ENCODE measurements at regions not wholly inside any gene's neighbourhood (a gene's known extent, or its start where the extent isn't known, plus 50 kb on each side); places are given as distances from the start of the nearest gene placed in this dataset.

DNA sequence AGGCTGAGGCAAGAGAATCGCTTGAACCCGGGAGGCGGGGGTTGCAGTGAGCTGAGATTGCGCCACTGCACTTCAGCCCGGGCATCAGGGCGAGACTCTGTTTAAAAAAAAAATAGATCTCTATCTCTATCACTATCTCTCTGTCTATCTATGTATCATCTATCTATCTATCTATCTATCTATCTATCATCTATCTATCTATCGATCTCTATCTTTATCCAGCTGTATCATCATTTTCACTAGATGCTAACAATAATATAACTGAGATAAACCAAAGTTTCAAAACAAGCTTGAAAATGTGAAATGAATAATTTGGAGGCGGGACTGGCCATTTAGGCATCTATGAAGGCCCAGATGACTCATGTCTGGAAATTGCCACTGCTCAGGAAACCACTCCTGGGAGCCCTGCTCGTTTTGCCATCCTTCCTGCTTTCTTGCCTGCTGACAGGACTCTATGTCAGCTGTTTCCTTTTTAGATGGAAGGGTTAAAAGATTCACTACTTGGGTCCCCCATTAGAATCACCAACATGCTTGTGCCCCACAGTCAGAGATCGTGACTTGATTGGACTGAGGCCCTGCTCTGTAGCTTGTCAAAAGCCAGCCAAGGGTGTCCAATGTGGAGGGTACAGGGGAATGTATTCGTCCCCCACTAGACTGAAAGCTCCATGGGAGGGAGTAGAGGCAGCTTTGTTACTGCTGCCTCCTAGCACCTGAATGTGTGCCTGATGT, 61.7 kb downstream of the UTRN start:
- Histone ChIP-seq H3K9me3 (ENCODE audit: insufficient read depth, low read depth, low read length) (no peaks in the 10 kb centered on the region), H3K27me3 (ENCODE audit: insufficient read depth, low read length) (no peaks in the 10 kb centered on the region), H3K9ac (ENCODE audit: low read depth, low read length) (no peak overlapping the region), H3K4me3 (ENCODE audit: low read length) (no peak overlapping the region), H3K36me3 (ENCODE audit: insufficient read depth, low read depth, low read length) (no peaks in the 10 kb centered on the region), H3K4me1 (ENCODE audit: insufficient read depth, low read length) (peaks cover 22% of the 10 kb centered on the region), H3K27ac (ENCODE audit: low read length) (no peak overlapping the region)

DNA sequence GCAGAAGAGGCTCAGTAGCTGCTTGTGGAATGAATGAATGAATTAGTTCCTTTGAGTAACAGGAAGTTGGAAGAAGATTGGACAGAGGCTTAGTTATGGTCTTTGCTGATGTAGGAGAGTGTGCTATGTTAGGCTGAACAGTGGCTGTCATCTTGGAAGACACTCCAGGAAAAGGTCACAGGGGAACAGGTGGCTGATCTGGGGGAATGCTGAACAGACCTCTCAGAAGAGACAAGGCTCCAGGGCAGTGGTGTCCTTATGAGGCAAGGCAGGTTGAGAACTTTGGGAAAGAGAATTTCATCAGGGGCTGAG, 62.3 kb downstream of the UTRN start:
- no peak overlapping the region for H3K9ac ChIP-seq (ENCODE audit: low read depth, low read length)
- no peak overlapping the region for H3K4me3 ChIP-seq (ENCODE audit: low read length)
- no peaks in the 10 kb centered on the region for H3K36me3 ChIP-seq (ENCODE audit: insufficient read depth, low read depth, low read length)
- no peaks in the 10 kb centered on the region for H3K9me3 ChIP-seq (ENCODE audit: insufficient read depth, low read depth, low read length)
- no peaks in the 10 kb centered on the region for H3K27me3 ChIP-seq (ENCODE audit: insufficient read depth, low read length)
- H3K4me1 ChIP-seq (ENCODE audit: insufficient read depth, low read length) = peaks cover 22% of the 10 kb centered on the region
- no peak overlapping the region for H3K27ac ChIP-seq (ENCODE audit: low read length)

DNA sequence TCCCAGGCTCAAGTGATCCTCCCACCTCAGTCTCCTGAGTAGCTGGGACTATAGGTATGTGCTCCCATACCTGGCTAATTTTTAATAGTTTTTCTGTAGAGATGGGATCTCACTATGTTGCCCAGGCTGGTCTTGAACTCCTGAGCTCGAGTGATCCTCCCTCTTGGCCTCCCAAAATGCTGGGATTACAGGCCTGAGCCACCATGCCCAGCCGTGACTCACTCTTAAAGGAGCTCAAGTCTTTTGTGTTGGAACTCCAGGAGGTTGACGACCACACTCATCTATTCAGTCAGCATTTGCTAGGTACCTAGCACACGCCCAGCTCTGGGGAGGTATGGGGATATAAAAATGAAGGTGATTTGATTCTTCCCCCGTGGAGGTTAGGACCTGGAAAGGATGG, 62.8 kb downstream of the UTRN start:
- Histone ChIP-seq H3K27ac (ENCODE audit: low read length) (no peak overlapping the region), H3K4me1 (ENCODE audit: insufficient read depth, low read length) (peaks cover 22% of the 10 kb centered on the region), H3K9me3 (ENCODE audit: insufficient read depth, low read depth, low read length) (no peaks in the 10 kb centered on the region), H3K9ac (ENCODE audit: low read depth, low read length) (no peak overlapping the region), H3K27me3 (ENCODE audit: insufficient read depth, low read length) (no peaks in the 10 kb centered on the region), H3K4me3 (ENCODE audit: low read length) (no peak overlapping the region), H3K36me3 (ENCODE audit: insufficient read depth, low read depth, low read length) (no peaks in the 10 kb centered on the region)

DNA sequence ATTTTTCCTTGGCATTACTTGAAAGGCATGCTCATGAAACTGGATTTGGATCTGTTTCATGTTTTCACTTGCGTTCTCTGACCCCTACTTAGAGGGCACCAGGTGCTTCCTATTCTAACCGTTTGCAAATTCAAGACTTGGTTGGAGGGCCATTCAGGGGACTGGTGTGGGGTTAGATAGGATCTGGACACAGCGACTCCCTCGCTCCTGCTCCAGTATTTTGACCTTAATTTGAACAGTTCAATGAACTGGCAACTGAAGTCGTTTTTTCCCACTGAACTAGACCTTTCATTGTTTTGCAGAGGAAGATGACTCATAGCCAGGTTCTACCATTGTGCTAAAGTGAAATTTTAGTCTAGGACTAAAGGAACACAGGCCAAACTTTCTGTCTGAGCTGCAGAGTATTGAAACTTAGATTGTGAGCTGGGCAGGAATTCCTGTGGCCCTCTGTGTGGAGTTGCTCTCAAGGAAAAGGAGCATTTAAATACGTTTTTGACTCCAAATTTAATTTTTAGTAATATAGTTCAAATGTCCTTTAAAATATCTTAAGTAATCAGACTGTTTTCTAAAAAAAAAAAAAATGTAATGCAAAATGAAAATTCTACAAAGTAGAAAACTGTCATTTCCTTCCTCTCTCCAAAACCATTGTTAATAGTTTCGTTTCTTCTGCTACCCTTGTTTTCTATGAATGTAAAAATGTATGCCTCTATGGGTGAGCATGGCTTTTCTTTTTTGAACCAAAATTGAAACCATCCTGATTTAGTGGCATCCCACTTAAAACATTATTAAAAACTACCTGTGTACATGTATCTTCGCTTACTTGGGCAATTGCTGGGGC, 64.8 kb downstream of the UTRN start:
- H3K9ac ChIP-seq (ENCODE audit: low read depth, low read length) = no peak overlapping the region
- no peak overlapping the region for H3K4me3 ChIP-seq (ENCODE audit: low read length)

DNA sequence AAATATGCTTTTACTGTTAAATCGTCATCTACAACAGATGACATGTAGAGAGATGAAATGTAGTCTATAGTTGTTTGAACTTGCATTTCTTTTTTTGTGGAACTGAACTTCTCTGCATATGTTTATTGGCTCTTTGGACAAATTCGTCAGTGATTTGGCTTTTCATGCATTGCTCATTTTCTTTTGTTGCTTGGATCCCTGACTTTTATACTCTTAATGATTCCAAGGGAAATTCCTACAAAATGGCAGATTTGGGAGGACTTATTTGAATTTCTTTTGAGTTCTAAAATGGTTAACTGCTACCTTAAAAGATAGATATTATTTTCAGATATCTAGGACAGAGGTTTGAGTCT, 65.4 kb downstream of the UTRN start:
- Histone ChIP-seq H3K9ac (ENCODE audit: low read depth, low read length) (no peak overlapping the region), H3K36me3 (ENCODE audit: insufficient read depth, low read depth, low read length) (no peaks in the 10 kb centered on the region), H3K4me1 (ENCODE audit: insufficient read depth, low read length) (peaks cover 14% of the 10 kb centered on the region)

More for the DNA sequence above, 64.8 kb downstream of the UTRN start:
- Histone ChIP-seq H3K27me3 (ENCODE audit: insufficient read depth, low read length) (no peaks in the 10 kb centered on the region), H3K27ac (ENCODE audit: low read length) (no peak overlapping the region), H3K36me3 (ENCODE audit: insufficient read depth, low read depth, low read length) (no peaks in the 10 kb centered on the region), H3K4me1 (ENCODE audit: insufficient read depth, low read length) (peaks cover 14% of the 10 kb centered on the region), H3K9me3 (ENCODE audit: insufficient read depth, low read depth, low read length) (no peaks in the 10 kb centered on the region)

DNA sequence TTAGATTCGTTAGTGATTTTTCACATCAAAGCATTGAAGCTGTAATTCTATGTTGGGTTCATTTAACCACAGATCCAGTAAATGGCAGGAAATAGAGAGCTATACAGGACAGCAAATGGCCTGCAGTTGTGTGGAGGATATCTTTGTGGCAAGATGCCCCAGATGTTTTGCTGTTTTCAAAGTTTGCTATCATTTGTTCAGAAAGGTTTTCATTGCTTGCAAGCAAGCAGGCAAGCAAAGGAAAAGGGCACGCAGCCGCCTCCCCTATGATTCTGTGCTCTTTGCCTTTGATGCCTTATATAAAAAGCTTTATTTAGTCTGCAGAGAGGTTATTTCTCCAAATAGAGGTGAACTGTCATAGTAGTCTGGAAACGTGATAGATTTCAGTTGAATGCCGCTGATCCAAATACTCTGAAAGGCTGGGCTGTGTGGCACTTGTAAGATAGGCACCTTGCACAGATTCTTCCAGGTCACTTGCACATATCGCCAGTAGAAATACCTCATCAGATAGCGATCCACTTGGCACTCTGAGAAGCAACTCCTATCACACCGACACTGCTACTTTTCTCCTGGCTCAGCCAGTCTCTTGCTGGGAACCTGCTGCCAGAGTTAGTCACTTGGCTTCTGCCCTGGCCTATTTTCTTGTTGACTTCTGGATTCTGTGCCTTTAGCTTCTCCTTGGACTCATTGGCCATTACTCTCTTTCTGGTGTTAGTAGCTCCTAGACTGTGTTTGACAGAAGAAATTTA, 66.4 kb downstream of the UTRN start:
- H3K9ac ChIP-seq (ENCODE audit: low read depth, low read length) = no peak overlapping the region
- H3K36me3 ChIP-seq (ENCODE audit: insufficient read depth, low read depth, low read length) = no peaks in the 10 kb centered on the region
- H3K4me1 ChIP-seq (ENCODE audit: insufficient read depth, low read length) = peaks cover 14% of the 10 kb centered on the region
- no peaks in the 10 kb centered on the region for H3K27me3 ChIP-seq (ENCODE audit: insufficient read depth, low read length)
- H3K9me3 ChIP-seq (ENCODE audit: insufficient read depth, low read depth, low read length) = no peaks in the 10 kb centered on the region
- no peak overlapping the region for H3K4me3 ChIP-seq (ENCODE audit: low read length)
- no peak overlapping the region for H3K27ac ChIP-seq (ENCODE audit: low read length)

More for the DNA sequence above, 65.4 kb downstream of the UTRN start:
- Histone ChIP-seq H3K9me3 (ENCODE audit: insufficient read depth, low read depth, low read length) (no peaks in the 10 kb centered on the region), H3K27me3 (ENCODE audit: insufficient read depth, low read length) (no peaks in the 10 kb centered on the region), H3K27ac (ENCODE audit: low read length) (no peak overlapping the region), H3K4me3 (ENCODE audit: low read length) (no peak overlapping the region)

DNA sequence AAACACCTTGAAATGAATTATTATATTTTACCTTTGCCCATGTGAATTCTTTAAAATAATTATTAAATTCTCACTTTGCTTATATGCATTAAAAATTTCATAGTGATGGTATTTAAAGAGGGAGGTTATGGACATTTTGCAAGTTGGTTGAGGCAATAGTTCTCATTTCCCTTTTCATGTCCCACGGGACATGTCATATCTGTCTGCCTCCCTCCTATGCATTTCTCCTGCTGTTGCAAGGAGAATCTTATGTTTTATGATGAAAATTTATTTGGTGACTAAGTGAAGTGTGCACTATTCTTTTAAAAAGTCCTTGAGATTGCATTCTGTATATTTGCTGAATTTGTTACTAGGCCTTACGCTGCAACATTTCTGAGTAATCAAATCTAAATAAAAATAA, 67.2 kb downstream of the UTRN start:
- H3K27ac ChIP-seq (ENCODE audit: low read length) = no peak overlapping the region
- no peak overlapping the region for H3K9ac ChIP-seq (ENCODE audit: low read depth, low read length)
- no peaks in the 10 kb centered on the region for H3K36me3 ChIP-seq (ENCODE audit: insufficient read depth, low read depth, low read length)
- H3K4me1 ChIP-seq (ENCODE audit: insufficient read depth, low read length) = peaks cover 8% of the 10 kb centered on the region
- H3K27me3 ChIP-seq (ENCODE audit: insufficient read depth, low read length) = no peaks in the 10 kb centered on the region
- H3K4me3 ChIP-seq (ENCODE audit: low read length) = no peak overlapping the region
- H3K9me3 ChIP-seq (ENCODE audit: insufficient read depth, low read depth, low read length) = no peaks in the 10 kb centered on the region

DNA sequence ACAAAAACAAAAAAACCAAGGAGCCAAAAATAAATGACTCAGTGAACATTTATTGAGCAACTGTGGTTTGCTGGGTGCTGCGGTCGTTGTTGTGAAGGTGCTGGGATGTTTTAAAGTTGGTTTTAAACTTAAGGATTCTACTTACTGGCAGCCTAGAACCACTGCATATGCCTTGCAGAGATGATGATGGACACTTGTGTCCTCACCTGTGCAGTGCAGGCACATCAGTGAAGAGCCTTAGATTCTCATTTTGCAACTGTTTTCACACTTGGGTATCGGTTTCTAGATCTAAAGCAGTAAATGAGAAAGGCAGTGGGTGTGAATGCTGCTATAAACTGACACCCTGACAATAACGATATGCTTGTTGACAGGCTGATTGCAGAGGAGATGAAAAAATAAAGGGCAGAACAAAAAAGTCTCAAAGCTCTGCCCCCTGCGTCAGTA, 68.8 kb downstream of the UTRN start:
- H3K27me3 ChIP-seq (ENCODE audit: insufficient read depth, low read length) = no peaks in the 10 kb centered on the region
- no peaks in the 10 kb centered on the region for H3K9me3 ChIP-seq (ENCODE audit: insufficient read depth, low read depth, low read length)
- no peak overlapping the region for H3K27ac ChIP-seq (ENCODE audit: low read length)
- peaks cover 7% of the 10 kb centered on the region for H3K4me1 ChIP-seq (ENCODE audit: insufficient read depth, low read length)
- no peaks in the 10 kb centered on the region for H3K36me3 ChIP-seq (ENCODE audit: insufficient read depth, low read depth, low read length)
- no peak overlapping the region for H3K4me3 ChIP-seq (ENCODE audit: low read length)
- no peak overlapping the region for H3K9ac ChIP-seq (ENCODE audit: low read depth, low read length)

DNA sequence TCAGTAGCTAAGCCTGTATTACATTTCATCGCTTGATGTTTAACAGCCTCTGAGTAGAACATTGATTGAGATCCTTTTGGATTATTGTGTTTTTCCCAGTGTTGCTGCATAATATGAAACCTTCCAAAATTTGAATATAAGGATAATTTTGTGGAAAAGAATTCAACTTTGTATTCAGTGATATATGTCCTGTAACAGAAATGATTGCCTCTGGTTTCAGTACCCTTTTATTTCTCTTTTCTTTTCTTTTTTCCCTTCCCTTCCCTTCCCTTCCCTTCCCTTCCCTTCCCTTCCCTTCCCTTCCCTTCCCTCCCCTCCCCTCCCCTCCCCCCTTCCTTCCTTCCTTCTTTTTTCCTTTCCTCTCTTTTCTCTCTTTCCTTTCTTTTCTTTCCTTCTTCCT, 74.6 kb downstream of the UTRN start:
- Histone ChIP-seq H3K9me3 (ENCODE audit: insufficient read depth, low read depth, low read length) (no peaks in the 10 kb centered on the region), H3K4me3 (ENCODE audit: low read length) (no peak overlapping the region), H3K4me1 (ENCODE audit: insufficient read depth, low read length) (no peaks in the 10 kb centered on the region), H3K27ac (ENCODE audit: low read length) (no peak overlapping the region), H3K27me3 (ENCODE audit: insufficient read depth, low read length) (no peaks in the 10 kb centered on the region), H3K9ac (ENCODE audit: low read depth, low read length) (no peak overlapping the region), H3K36me3 (ENCODE audit: insufficient read depth, low read depth, low read length) (no peaks in the 10 kb centered on the region)

DNA sequence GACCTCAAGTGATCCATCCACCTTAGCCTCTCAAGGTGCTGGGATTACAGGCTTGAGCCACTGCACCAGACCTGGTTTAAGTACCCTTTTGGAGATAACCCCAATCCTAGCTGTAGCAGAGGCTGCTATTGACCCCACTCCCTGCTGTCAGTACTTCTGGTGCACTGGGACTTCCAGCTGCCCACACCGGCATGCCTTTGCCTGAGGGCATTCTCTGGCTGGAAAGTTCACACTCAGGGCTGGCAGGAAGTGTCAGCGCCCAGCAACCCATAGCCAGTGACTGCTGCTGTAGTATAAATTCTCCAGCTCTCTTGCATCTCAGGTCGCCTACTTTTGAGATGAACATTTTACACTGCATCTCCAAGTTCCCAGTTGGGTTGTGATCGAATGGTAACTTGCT, 75.3 kb downstream of the UTRN start:
- no peak overlapping the region for H3K27ac ChIP-seq (ENCODE audit: low read length)
- H3K27me3 ChIP-seq (ENCODE audit: insufficient read depth, low read length) = no peaks in the 10 kb centered on the region
- H3K9me3 ChIP-seq (ENCODE audit: insufficient read depth, low read depth, low read length) = no peaks in the 10 kb centered on the region
- H3K4me1 ChIP-seq (ENCODE audit: insufficient read depth, low read length) = no peaks in the 10 kb centered on the region
- no peaks in the 10 kb centered on the region for H3K36me3 ChIP-seq (ENCODE audit: insufficient read depth, low read depth, low read length)
- no peak overlapping the region for H3K9ac ChIP-seq (ENCODE audit: low read depth, low read length)
- no peak overlapping the region for H3K4me3 ChIP-seq (ENCODE audit: low read length)

DNA sequence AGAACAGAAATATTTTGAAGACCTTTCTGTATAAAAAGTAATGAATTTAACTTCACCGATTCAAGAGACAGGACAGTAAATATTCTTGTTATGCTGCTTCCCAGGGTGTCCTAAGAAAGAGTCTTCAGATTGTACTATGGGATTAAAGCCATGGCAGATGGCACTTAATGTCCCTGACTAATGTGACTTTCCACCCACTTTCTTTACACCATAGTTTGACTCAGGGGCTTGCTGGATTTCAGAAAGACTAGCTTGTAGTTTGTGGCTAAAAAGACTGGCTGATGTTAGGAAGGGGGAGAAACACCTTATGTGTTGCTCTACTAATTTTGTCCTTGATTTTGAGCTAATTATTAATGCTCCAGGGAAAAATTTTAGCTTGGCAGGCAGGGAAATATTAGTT, 75.9 kb downstream of the UTRN start:
- Histone ChIP-seq H3K9ac (ENCODE audit: low read depth, low read length) (no peak overlapping the region), H3K4me3 (ENCODE audit: low read length) (no peak overlapping the region), H3K4me1 (ENCODE audit: insufficient read depth, low read length) (no peaks in the 10 kb centered on the region), H3K27me3 (ENCODE audit: insufficient read depth, low read length) (no peaks in the 10 kb centered on the region), H3K27ac (ENCODE audit: low read length) (no peak overlapping the region), H3K36me3 (ENCODE audit: insufficient read depth, low read depth, low read length) (no peaks in the 10 kb centered on the region), H3K9me3 (ENCODE audit: insufficient read depth, low read depth, low read length) (no peaks in the 10 kb centered on the region)

Data from iPS-20b (cell line).